ENCODE measurements at regions not wholly inside any gene's neighbourhood (a gene's known extent, or its start where the extent isn't known, plus 50 kb on each side); places are given as distances from the start of the nearest gene placed in this dataset.

- TF ChIP-seq POLR2AphosphoS5 (IDR thresholded peaks at IDR 0.05; ENCODE audit: low read depth, low read length) (no peak), POLR2A (IDR thresholded peaks at IDR 0.05; ENCODE audit: low read depth, low read length) (no peak)
Observed at GRCh38 chr12:46460682-46461210, 88.2 kb upstream of the SLC38A2 start.

Data from GM12892 (cell line).